NCI-H2227 (cell line): ENCODE measurements at regions not wholly inside any gene's neighbourhood (a gene's known extent, or its start where the extent isn't known, plus 50 kb on each side); places are given as distances from the start of the nearest gene placed in this dataset.
"Not testable (repeated sequence)": the region's sequence is repeated elsewhere in the genome, so short reads cannot be mapped to it uniquely, and the experiment has no call there.

ENCODE experiments used
- DNase-seq: peaks from one replicate; lab custom pipeline; 2025; ENCODE audit not compliant: unreplicated experiment; lab: John Stamatoyannopoulos, UW

- no peak for DNase-seq
Measured at GRCh38 chr13:97856304-97856675, 97.2 kb upstream of the IPO5 start.

DNA sequence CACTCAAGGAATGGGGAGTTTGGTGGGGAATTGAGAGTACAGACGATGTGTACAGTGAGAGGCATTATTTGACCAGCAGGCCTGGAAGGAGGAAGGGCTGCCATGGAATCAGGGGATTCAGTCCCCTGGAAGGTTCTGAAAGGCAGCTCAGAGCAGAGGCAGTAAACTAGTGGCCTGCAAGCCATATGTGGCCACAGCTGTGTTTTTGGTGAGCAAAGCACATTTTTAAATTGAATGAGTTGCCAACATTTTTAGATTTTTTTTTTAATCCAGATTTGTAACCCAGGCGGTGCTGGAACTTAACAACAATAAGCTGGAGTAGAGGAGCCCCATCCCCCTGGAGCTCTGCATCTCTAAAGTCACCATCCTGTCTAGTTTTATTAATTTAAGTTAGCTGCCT is 95.3 kb upstream of the IPO5 start:
- no peak for DNase-seq

DNA sequence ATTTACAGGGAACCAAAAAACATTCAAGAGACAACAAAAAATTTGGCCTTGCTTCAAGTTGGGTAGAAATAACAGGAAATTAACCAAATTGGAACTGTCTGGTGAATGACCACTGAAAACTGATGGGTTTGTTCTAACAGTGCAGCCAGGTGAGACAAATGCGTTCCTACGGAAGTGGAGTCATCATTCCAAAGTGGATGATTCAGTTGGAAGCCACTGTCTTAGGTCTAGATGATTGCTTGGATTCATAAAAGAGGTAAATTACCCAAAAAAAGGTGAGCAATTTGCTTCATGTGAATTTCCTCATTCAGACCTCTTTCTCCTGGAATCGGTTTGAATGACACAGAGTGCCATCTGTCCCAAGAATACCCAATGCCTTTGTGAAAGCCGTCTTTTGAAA is 87.1 kb upstream of the IPO5 start:
- no peak for DNase-seq

- DNase-seq: no peak
Measured at GRCh38 chr13:97866751-97867150, 86.7 kb upstream of the IPO5 start.

DNA sequence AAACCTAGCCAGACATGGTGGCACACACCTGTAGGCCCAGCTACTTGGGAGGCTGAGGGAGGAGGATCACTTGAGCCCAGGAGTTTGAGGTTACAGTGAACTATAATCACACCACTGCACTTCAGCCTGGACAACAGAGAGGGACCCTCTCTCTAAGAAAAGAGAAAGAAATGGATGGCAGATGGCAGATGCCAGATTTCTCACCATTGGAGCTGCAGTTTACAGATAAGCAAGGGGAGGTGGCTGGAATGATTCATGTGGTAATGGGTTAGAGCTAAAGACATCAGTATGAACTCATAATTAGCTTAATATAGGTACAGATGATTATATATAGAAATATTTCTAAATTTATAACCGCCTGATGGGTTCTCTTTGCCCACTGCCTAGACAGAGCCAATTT is 80.1 kb upstream of the IPO5 start:
- no peak for DNase-seq

- DNase-seq: peak; percentile 60
Measured at GRCh38 chr13:97875218-97875617, 78.3 kb upstream of the IPO5 start.

- peak; percentile 38 for DNase-seq
Measured at GRCh38 chr13:97875911-97876310, 77.6 kb upstream of the IPO5 start.

DNA sequence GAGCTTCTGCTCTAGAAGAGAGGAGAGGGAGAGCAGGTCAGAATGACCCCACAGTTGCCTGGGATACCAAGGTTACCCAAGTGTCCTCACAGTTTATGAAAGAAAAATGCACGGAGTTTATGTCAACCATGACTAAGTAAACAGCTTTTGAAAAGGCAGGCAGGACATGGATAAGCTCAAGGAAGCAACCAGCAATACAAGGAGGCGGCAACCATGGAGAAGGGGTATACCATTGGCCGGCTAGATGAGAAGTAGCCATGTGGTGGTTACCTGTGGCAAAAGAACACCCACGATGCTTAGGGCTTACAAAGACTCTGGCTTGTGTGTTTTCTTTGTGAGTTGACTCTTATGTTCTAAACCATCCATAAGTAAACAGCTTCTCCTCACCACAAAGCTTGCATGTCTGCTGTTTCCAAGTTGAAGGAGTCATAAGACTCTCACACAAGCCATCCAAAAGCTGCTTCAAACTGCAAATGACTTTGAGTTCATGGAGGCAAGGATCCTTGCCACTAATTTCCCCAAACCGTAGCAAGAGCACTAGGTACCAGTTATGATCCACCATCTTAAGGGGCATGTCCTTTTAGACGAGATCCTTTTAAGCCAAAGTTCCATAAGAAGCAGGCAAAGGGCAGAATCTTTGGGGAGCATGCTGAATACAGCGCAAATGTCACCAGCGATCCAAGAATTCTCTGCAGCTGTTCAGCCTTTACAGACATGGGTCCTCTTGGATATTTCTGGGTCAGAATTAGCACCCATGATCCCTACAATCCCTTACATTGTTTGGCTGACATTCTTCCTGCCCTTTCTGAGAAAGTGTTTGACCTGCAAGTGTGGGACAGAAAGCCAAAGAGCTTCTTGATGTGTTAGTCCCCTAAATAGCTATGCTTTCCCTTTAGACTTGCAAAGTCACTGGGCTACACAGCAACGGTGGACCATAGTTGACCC is 74.8 kb upstream of the IPO5 start:
- no peak for DNase-seq

DNA sequence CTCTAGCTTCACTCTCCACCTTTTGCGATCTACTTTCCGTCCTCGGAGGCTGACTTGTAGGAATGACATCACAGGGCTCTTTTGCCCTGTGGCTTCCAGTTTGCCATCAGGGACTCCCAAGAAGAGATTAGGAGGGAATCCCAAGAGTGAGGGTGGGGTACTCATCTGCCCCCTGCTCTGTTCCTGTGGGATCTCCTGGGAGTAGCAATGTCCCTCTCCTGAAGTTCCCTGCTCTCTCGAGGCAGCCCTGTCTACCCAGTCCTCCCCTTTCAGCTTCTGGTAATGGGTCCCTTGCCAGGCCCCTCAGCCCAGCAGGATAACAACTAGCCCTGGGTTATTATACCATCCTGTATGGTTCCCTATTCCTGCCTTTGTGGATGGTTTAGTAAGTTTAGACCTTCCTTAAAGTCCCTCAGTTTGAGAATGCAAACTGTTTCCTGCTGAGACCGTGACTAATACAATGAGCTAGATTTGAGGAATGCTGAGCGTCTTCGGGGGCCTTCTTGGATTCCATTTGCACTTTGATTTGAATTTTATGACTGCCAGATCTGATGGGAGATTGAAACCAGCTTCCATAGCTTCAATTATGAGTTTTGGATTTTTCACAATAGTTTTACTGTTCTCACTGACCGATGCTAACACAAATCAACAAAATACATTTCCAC is 73.7 kb upstream of the IPO5 start:
- no peak for DNase-seq

GRCh38 chr13:97880311-97880675 is 73.2 kb upstream of the IPO5 start:
- DNase-seq: no peak

- no peak for DNase-seq
Measured at GRCh38 chr13:97881556-97881955, 71.9 kb upstream of the IPO5 start.

DNA sequence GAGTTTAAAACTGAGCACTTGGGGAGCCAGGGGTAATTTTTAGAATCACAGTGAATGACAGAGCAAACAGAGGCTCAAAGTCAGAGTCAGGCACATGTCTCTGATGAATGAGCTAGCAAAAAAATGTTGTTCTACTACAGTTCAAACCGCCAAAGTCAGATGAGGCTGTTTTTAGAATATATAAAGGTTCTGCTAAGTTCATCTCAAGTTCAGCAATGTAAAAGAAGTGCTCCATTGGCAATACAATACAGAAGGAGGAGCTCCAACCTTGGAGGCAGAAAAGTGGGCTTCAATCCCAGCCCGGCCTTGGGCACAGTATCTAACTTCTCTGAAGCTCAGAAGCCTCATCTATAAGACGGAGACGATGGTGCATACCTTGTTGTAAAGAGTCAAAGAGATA is 70.1 kb upstream of the IPO5 start:
- DNase-seq: no peak

DNA sequence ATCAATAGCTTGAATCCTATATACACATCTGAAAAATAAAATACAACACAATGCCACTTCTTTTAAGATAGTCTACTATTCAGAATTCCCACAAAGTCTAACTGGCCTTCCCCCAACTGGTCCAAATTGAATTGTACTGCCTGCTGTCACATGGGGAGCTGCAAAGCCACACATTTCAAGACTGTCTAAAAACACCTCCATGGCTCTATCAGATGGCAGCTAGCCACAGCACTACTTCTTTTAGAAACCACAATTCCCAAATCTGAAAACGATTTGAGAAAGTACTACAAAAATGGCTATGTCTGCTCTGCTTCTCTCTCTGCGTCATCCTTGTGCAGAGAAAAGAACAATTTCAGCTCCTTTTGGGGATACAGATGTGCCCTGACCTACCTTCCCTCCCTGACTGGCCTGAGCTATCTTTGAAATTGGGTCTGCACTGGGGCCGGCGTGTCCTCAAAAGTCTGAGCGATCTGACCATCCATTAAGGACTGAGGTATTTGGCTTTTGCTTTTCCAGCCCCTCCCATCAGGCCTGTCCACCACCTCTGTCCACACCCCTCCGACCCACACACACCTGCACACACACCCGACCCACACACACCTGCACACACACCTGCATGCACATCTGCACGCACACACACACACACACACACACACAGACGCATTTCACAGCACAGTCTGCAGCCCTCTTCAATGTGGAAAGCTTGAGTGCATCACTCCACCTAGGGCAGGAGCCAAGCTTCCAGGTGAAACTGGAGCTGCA is 68.6 kb upstream of the IPO5 start:
- no peak for DNase-seq

GRCh38 chr13:97885641-97886040 is 67.8 kb upstream of the IPO5 start:
- DNase-seq: no peak

- no peak for DNase-seq
Measured at GRCh38 chr13:97889803-97890202, 63.7 kb upstream of the IPO5 start.

DNA sequence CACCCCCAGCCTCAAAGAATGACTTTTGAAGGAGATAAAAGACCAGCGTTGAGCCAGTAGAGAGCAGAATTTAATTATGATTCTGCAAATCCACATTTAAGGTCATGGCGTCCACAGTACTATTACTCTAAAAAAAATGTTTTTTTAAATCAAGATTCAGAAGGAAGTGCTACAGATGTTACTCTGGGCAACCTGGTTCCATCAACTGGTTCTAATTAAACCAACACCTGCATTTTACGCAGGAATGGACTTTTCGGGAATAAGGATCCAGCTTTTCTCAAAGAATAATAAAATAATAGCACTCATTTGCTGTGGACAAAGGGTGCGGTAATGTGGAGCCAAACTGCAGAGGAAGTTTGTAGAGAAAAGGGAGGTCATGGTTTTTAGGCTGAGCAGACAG is 62.9 kb upstream of the IPO5 start:
- DNase-seq: no peak

DNA sequence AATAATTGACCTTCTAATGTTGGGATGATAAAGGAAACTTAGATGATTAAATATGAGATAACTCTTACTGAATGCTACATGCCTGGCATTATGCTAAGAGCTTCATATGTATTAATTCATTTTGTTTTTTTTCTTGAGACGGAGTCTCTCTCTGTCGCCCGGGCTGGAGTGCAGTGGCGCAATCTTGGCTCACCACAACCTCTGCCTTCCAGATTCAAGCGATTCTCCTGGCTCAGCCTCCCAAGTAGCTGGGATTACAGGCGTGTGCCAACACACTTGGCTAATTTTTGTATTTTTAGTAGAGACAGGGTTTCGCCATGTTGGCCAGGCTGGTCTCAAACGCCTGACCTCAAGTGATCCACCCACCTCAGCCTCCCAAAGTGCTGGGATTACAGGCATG is 61.5 kb upstream of the IPO5 start:
- DNase-seq: not testable (repeated sequence)

DNA sequence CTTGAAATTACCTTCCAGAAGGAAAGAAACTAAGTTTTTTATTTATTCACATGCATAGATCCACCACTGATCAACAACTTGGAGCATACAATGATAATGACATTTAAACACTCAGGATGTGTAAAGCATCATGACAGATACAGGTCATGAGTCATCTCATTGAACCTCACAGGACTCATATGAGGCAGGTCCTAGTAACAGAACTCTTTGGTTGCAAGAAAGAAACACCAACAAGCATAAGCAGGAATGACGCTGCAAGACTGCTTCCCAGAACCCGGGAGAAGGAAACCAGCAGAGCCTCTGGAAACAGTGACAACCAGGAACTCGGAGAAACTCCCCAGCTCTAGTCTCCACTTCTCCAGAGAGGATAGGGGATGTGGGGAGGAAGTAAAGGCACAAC is 60.8 kb upstream of the IPO5 start:
- no peak for DNase-seq

DNA sequence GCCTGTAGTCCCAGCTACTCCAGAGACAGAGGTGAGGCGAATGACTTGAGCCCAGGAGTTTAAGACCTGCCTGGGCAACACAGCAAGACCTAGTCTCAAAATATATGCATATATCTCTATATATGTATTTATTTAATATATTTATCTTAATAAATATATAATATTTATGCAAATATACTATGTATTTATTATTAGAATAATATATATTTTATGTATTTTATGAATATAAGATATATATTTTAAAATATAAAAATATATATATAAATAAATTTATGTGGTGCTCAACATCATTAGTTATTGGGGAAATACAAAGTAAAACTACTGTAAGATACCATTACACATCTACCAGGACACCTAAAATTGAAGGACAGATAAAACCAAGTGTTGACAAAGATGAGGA is 58.1 kb upstream of the IPO5 start:
- DNase-seq: no peak

GRCh38 chr13:97896446-97896845 is 57.0 kb upstream of the IPO5 start:
- no peak for DNase-seq

- no peak for DNase-seq
Measured at GRCh38 chr13:97901716-97902115, 51.8 kb upstream of the IPO5 start.
